ENCODE measurements at regions not wholly inside any gene's neighbourhood (a gene's known extent, or its start where the extent isn't known, plus 50 kb on each side); places are given as distances from the start of the nearest gene placed in this dataset.
A peak's percentile ranks its signal among the peaks of the same experiment; 100 is the strongest.
"Not testable (repeated sequence)": the region's sequence is repeated elsewhere in the genome, so short reads cannot be mapped to it uniquely, and the experiment has no call there.

GRCh38 chr7:93048136-93048930 lies 69.4 kb downstream of the SAMD9 start:
- no peak for DNase-seq (ENCODE audit: low read depth in 1 of 2, low spot score in 1 of 2)

GRCh38 chr7:93047514-93048099 lies 70.2 kb downstream of the SAMD9 start:
- DNase-seq (ENCODE audit: low read depth in 1 of 2, low spot score in 1 of 2): no peak

- DNase-seq (ENCODE audit: low read depth in 1 of 2, low spot score in 1 of 2): no peak
Observed at GRCh38 chr7:93046641-93047040, 71.1 kb downstream of the SAMD9 start.

GRCh38 chr7:93044147-93044810 lies 73.5 kb downstream of the SAMD9 start:
- DNase-seq (ENCODE audit: low read depth in 1 of 2, low spot score in 1 of 2): no peak

- DNase-seq (ENCODE audit: low read depth in 1 of 2, low spot score in 1 of 2): no peak
Observed at GRCh38 chr7:93043385-93043985, 74.3 kb downstream of the SAMD9 start.

- DNase-seq (ENCODE audit: low read depth in 1 of 2, low spot score in 1 of 2): no peak
Observed at GRCh38 chr7:93040355-93040754, 77.4 kb downstream of the SAMD9 start.

- no peak for DNase-seq (ENCODE audit: low read depth in 1 of 2, low spot score in 1 of 2)
Observed at GRCh38 chr7:93039786-93040185, 78.0 kb downstream of the SAMD9 start.

- no peak for DNase-seq (ENCODE audit: low read depth in 1 of 2, low spot score in 1 of 2)
Observed at GRCh38 chr7:93039282-93039681, 78.5 kb downstream of the SAMD9 start.

GRCh38 chr7:93036807-93037206 lies 81.0 kb downstream of the SAMD9 start:
- DNase-seq (ENCODE audit: low read depth in 1 of 2, low spot score in 1 of 2): peak in 1 of 2 donors; percentile 56

- no peak for DNase-seq (ENCODE audit: low read depth in 1 of 2, low spot score in 1 of 2)
Observed at GRCh38 chr7:93036149-93036640, 81.6 kb downstream of the SAMD9 start.

GRCh38 chr7:93031795-93032194 lies 86.0 kb downstream of the SAMD9 start:
- DNase-seq (ENCODE audit: low read depth in 1 of 2, low spot score in 1 of 2): no peak

- no peak for DNase-seq (ENCODE audit: low read depth in 1 of 2, low spot score in 1 of 2)
Observed at GRCh38 chr7:93030605-93031225, 87.1 kb downstream of the SAMD9 start.

GRCh38 chr7:93029056-93029455 lies 88.7 kb downstream of the SAMD9 start:
- DNase-seq (ENCODE audit: low read depth in 1 of 2, low spot score in 1 of 2): no peak

GRCh38 chr7:93028610-93029009 lies 89.2 kb downstream of the SAMD9 start:
- DNase-seq (ENCODE audit: low read depth in 1 of 2, low spot score in 1 of 2): no peak

GRCh38 chr7:93027044-93027443 lies 90.7 kb downstream of the SAMD9 start:
- no peak for DNase-seq (ENCODE audit: low read depth in 1 of 2, low spot score in 1 of 2)

GRCh38 chr7:93026425-93026824 lies 91.4 kb downstream of the SAMD9 start:
- DNase-seq (ENCODE audit: low read depth in 1 of 2, low spot score in 1 of 2): no peak

GRCh38 chr7:93025389-93025788 lies 92.4 kb downstream of the SAMD9 start:
- no peak for DNase-seq (ENCODE audit: low read depth in 1 of 2, low spot score in 1 of 2)

- DNase-seq (ENCODE audit: low read depth in 1 of 2, low spot score in 1 of 2): not testable (repeated sequence)
Observed at GRCh38 chr7:93022931-93023478, 94.8 kb downstream of the SAMD9 start.

GRCh38 chr7:93021748-93022147 lies 96.0 kb downstream of the SAMD9 start:
- no peak for DNase-seq (ENCODE audit: low read depth in 1 of 2, low spot score in 1 of 2)

- DNase-seq (ENCODE audit: low read depth in 1 of 2, low spot score in 1 of 2): no peak
Observed at GRCh38 chr7:93018716-93019115, 99.1 kb downstream of the SAMD9 start.
